ENCODE measurements at regions not wholly inside any gene's neighbourhood (a gene's known extent, or its start where the extent isn't known, plus 50 kb on each side); places are given as distances from the start of the nearest gene placed in this dataset.
A peak's percentile ranks its signal among the peaks of the same experiment; 100 is the strongest.

DNA sequence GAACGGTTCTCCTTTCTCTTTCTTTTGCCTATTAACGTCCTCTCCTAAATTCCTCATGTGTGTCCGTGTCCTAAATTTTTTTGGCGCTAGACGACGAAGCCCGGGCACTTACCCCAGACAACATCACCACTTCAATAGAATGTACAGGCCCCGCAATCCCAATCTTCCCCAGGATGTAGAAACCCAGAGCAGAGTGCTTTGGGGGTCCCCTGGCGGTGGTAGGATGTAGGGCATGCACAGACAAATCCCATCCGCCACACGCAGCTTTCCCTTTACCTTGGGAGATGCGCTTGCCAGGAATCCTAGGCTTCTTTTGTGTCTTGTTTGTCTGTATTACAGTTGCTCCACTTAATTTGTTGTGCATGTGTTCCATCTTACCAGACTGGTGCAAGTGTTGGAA lies 417.3 kb upstream of the ARID1B start:
- H3K4me3 ChIP-seq (ENCODE audit: low read length): no peak overlapping the region
- DNase-seq (ENCODE audit: low read depth, low spot score): peak; percentile 4

DNA sequence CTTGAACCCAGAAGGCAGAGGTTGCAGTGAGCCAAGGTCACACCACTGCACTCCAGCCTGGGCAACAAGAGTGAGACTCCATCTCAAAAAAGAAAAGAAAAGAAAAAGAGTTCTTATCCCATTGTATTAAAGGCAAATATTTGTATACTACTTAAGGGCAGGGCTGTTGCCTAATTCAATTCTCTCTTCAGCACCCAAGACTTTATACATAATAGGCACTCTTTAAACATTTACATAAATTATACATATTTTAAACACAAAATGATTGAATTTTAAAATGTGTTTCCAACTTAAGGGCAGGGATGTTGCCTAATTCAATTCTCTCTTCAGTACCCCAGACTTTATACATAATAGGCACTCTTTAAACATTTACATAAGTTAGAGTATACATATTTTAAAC lies 424.3 kb upstream of the ARID1B start:
- H3K4me3 ChIP-seq (ENCODE audit: low read length): no peak overlapping the region
- no peak for DNase-seq (ENCODE audit: low read depth, low spot score)

DNA sequence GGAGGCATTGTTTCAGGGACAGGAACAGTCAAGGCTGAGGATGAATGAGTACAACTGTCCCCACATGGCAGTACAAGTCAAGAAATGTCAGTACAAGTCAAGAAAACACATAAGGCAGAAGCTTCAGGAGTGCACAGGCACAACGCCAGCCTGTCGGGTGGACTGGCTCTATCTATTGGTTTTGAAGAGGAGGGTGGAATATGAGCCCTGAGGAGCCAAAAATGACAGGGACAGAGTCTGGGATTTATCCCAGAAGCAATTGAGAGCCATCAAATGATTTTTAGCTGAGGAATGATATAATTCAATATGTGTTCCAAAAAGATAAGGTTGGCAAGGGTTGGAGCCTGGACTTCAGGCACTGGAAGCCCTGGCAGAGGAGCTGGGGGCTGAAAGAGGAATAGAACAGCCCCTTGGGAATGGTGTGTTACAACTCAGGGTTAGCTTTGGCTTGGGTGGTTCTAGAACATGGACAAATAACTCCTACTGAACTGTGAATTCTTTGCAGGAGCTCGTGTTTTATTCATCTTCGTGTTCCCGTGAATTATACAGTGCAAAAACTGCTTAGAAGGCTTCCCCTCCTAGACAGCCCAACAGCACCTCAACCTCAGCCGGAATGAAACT lies 425.7 kb upstream of the ARID1B start:
- no peak for DNase-seq (ENCODE audit: low read depth, low spot score)
- no peak overlapping the region for H3K4me3 ChIP-seq (ENCODE audit: low read length)

DNA sequence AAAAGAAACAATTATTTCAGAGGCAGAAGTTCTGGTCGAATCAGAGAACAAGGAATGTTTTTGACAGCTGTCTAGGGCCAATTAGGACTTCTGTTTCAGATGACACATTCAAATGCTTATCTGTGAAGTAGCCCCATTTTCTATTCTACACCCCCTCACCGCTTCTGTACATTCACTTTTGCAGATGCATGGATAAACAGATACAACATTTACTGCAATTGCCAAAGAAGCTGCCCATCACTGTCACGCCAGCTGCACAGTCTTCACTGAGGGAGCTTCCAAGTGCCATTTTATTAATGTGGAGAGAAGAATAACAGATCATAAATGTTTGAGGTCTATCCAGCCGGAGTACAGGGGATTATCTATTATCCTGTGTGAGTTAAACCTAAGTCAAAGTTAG lies 426.8 kb upstream of the ARID1B start:
- no peak overlapping the region for H3K4me3 ChIP-seq (ENCODE audit: low read length)
- DNase-seq (ENCODE audit: low read depth, low spot score): no peak

DNA sequence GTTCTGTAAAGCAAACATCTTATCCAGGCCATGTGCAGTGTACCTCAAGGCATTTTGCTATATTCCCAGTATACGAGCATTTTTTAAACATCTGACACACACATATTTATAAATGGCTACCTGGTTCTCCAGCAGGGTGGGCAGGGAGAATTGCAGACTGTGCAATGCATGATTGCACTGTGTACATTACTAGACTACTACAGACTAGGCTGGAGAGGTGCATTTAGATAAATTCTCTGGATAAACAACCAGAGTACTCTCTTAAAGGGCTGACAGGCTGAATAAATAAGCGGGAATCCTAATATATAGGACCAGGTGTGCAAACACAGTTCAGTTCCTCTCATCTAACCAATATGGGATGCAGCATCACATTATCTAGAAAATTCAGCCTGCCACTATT lies 428.3 kb upstream of the ARID1B start:
- no peak for DNase-seq (ENCODE audit: low read depth, low spot score)

DNA sequence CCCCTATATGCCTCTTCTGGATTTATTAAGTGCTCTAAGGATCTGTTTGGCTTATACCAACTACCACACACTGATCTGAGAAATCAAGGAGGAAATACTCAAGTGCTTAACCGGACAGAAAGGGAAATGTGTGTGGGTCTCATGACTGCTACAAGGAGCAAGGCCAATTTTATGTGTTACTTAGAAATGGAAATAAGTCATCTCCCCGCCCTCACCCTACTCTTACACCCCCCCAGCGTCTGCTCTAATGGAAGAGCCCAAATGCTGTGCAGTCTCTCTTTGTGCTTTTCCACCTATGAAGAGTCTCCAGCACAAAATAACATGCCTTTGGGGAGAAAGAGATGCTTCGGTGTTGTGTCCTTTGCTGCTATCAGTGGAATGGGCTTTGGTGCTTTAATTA lies 428.8 kb upstream of the ARID1B start:
- no peak overlapping the region for H3K4me3 ChIP-seq (ENCODE audit: low read length)
- DNase-seq (ENCODE audit: low read depth, low spot score): no peak

More for the DNA sequence above, 428.3 kb upstream of the ARID1B start:
- H3K4me3 ChIP-seq (ENCODE audit: low read length): no peak overlapping the region

DNA sequence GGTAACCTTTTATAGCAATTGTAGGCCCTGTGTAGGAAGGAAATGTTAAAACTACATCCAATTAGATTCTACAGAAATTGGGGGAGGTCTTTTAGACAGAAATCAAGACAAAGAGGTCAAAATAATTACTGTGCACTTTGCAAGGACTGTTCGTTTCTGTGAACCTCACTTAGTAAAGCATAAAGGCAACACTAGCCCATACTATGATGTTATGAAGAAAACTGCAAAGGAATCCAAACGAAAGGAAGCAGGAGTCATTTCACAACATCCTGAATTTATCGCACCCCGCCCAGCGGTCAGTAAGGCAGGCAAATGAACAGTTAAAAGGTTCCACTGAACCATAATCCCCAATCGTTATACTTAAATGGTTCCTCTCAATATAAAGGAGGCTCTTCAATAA lies 429.5 kb upstream of the ARID1B start:
- no peak for DNase-seq (ENCODE audit: low read depth, low spot score)
- no peak overlapping the region for H3K4me3 ChIP-seq (ENCODE audit: low read length)

DNA sequence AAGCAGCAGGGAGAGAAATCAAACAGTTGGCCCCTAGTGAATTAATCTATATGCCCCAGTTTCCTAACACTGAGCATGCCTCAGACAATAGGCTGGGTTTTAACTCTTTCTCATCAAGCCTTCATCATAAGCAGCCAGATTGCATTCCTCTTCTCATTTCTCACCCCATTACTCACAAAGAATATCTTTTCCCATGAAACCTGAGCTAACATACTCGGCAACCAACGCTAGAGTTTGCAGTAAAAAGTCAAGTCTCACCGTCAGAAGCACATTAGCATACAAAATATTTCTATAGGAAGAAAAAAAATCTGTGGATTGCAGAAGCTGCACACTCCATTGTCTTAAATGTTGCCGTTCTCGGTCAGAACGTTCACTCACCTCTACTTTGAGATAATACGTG lies 429.9 kb upstream of the ARID1B start:
- no peak for DNase-seq (ENCODE audit: low read depth, low spot score)
- no peak overlapping the region for H3K4me3 ChIP-seq (ENCODE audit: low read length)

DNA sequence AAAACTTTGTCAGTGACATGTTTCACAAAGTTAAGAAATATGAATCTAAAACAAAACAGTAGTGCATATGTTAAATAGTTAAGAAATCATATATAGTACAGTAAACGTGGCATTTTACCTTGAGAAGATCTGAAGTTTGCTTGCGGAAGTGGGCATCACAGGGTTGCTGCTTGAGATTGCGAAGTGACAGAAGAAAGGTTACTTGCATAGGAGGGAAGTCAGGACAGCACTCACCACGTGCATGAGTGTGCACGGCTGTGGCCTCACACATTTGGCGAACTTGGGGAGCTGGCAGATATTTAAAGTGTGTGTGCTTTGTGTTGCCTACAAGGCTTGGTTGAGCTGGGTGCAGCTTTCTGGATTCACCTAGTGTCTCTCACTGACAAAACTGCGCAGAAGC lies 431.5 kb upstream of the ARID1B start:
- H3K4me3 ChIP-seq (ENCODE audit: low read length): no peak overlapping the region
- peak; percentile 20 for DNase-seq (ENCODE audit: low read depth, low spot score)

DNA sequence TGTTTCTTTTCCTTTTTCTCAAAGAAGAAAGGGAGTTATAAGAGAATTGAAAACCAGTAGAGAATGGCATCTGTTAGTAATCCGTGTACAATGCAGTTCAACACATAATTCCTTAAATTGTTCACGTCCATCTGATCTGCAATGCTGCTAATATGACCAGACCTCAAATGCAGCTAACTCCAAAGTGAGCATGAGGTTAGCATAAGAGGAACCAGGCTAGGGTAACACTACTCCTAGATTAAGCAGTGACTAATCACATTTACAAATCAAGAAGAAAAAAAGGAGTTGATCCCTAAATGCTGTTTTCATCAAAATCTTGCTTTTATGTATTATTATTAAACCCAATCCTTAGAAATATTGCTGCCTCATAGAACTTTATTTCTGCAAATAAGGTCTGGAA lies 432.7 kb upstream of the ARID1B start:
- DNase-seq (ENCODE audit: low read depth, low spot score): no peak
- H3K4me3 ChIP-seq (ENCODE audit: low read length): no peak overlapping the region

DNA sequence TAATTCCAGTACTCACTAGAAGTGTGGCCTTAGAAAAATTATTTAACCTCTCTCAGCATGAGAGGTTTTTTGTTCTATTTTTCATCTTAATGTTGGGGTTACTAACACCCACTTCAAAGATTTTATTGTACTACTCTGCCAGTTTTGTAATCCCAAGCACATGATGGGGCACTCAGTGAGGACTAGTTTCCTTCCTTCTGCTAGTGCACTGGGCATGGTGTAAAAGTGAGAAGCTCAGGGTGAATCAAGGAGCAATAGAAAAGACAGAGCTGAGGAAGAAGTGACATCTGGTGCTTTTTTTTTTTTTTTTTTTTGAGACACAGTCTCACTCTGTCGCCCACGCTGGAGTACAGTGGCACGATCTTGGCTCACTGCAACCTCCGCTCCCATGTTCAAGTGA lies 439.4 kb upstream of the ARID1B start:
- no peak overlapping the region for H3K4me3 ChIP-seq (ENCODE audit: low read length)
- no peak for DNase-seq (ENCODE audit: low read depth, low spot score)

DNA sequence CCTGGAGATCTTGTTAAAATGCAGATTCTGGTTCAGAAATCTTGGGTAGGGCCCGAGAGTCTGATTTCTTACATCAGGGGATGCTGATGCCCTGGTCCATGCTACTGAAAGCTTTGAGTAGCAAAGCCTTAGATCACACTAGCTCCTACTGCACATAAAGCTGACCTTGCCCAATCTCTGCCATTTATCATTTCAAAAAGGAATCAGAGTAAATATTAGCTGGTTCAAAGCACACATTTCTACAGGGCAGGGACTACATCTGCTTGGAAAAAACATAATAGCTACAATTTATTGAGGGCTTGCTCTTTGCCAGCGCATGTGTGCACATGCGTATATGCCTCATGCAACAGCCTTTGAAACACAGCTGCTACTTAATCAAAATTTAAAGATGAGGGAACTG lies 440.4 kb upstream of the ARID1B start:
- no peak for DNase-seq (ENCODE audit: low read depth, low spot score)
- no peak overlapping the region for H3K4me3 ChIP-seq (ENCODE audit: low read length)

DNA sequence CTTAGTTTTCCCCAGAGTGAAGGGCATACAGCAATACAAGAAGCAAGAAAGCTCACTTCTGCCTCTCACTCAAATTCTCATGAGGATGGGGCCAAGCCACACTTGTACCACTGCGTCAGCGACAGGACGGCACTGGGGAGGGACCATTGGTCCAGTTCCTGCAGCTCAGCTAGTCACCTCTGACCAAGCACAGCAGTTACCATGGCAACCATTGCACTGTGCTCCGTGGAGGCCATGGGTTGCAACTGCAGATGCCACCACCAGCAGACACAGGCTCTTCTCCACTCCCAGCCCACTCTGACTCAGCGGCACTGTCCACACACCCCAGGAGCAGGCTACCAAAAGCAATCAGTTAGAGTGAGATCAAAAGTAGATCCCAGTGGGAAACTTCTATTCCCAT lies 441.1 kb upstream of the ARID1B start:
- H3K4me3 ChIP-seq (ENCODE audit: low read length): no peak overlapping the region
- no peak for DNase-seq (ENCODE audit: low read depth, low spot score)

DNA sequence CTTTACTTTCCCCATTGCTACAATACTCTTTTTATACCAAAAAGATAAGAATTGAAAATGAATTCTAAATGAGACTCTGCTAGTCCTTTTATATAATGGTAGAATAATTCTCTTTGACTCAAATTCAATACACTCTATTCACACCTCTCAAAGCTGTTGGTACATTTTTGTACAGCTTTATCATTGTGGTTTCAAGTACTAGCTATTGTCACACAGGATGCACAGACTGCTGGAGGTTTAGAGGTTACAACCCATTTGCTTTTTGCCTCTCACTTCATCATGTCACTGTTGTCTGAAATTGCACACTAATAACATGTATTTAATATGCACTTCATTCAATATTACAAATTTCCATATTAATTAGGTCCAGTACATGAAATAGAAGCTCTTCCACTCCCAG lies 442.2 kb upstream of the ARID1B start:
- no peak overlapping the region for H3K4me3 ChIP-seq (ENCODE audit: low read length)
- DNase-seq (ENCODE audit: low read depth, low spot score): no peak

DNA sequence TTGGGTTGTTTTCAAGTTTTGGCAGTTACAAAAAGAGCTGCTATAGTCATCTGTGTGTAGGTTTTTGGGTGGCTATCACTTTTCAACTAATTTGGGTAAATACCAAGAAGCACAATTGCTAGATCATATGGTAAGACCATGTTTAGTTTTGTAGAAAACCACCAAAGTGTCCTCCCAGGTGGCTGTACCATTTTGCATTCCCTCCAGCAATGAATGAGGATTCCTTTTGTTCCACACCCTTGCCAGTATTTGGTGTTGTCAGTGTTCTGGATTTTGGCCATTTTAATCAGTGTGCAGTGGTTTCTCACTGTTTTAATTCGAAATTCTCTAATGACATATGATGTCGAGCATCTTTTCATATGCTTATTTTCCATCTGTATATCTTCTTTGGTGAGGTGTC lies 457.5 kb upstream of the ARID1B start:
- DNase-seq (ENCODE audit: low read depth, low spot score): no peak

DNA sequence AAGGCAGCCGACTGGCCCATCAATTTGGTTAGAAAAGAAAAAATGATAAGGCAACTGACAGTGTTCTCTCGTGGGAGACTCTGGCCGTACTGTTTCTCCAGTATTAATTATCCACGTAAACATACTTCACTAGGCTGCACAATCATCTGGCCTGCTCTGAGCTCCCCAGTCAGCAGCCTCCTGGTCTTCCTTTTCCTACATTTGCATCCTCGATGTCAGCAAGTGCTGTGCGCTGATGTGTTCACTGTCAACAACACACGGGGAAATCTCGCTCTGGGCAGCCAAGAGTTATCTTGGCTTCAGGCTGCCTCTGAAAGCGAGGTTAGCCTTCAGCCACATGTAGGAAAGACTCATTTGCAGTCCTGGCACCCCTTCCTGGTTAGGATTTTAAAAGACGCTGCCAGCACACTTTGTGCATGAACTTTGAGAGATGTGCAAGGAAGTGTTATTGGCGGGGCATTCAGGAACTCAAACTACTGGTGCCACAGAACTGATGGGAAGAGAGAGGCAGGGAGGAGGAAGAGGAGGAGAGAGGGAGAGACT lies 460.5 kb upstream of the ARID1B start:
- no peak overlapping the region for H3K4me3 ChIP-seq (ENCODE audit: low read length)
- DNase-seq (ENCODE audit: low read depth, low spot score): no peak

More for the DNA sequence above, 457.5 kb upstream of the ARID1B start:
- no peak overlapping the region for H3K4me3 ChIP-seq (ENCODE audit: low read length)

DNA sequence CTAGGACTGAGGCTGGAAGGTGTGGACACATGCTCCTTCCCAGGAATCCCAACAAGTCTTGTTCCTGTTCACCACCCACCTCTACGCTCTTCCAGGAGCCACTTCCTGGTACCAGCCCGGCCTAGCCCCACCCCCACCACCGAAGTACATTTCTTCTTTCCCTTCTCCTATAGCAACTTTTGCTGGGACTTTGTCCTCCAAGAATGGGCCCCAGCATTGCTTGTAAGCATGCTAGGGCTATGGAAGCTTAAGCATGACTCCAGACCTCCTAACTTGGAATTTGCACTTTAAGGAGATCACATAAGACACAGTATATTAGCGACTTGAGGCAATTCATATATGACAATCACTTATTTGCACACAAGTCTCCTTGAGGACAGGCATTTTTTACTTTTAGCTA lies 462.0 kb upstream of the ARID1B start:
- DNase-seq (ENCODE audit: low read depth, low spot score): no peak
- no peak overlapping the region for H3K4me3 ChIP-seq (ENCODE audit: low read length)

DNA sequence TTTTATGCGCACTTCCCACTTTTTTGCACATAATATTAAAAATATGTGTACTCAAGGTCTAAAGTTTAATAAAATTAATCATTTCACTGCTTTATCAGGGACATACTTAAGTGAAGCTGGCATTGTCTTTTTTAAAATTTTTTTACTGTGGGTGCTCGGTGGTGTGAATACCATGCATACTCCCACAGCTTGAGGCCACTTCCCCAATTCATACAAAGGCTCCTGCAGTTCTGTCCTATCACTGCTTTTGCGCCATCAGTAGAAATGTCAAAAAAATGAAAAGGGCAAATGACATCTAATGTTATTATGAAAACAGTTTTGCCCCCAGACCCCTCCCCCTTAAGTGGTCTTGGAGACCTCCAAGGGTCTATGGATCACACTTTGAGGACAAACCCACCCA lies 464.1 kb upstream of the ARID1B start:
- DNase-seq (ENCODE audit: low read depth, low spot score): no peak
- no peak overlapping the region for H3K4me3 ChIP-seq (ENCODE audit: low read length)

DNA sequence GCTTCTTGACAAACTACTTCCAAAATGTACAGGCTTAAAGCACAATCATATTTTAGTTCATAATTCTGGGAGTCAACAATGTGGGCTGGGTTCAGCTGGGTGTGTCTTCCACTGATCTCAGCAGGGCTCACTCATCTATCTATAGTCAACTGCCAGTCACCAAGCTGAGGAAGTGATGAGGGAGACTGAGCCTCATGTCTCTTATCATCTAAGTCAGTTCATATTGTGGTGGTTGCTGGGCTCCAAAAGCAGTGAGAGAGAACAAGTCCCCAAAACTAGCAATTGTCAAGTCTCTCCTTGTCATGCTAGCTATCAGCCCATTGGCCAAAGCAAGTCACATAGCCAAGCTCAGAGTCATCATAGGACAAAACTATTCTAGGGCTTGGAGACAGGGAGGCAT lies 465.9 kb upstream of the ARID1B start:
- DNase-seq (ENCODE audit: low read depth, low spot score): no peak

DNA sequence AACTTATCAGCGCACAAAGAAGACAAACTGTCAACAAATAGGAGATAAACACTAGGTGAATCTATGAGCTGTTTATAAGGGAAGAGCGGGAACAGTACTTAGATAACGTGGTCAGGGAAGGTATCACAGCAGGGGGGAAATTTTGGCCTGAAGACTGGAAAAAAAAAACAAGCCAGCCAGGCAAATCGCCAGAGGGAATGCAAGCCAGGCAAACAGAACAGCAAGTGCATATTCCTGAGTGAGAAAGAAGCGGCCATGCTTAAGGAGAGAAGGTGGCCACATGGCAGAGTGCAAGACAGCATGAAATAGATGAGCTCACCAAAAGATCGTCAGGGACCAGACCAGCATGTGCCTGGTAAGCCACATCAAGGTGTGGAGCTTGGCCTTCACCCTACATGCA lies 466.5 kb upstream of the ARID1B start:
- no peak overlapping the region for H3K4me3 ChIP-seq (ENCODE audit: low read length)
- no peak for DNase-seq (ENCODE audit: low read depth, low spot score)

More for the DNA sequence above, 465.9 kb upstream of the ARID1B start:
- no peak overlapping the region for H3K4me3 ChIP-seq (ENCODE audit: low read length)

DNA sequence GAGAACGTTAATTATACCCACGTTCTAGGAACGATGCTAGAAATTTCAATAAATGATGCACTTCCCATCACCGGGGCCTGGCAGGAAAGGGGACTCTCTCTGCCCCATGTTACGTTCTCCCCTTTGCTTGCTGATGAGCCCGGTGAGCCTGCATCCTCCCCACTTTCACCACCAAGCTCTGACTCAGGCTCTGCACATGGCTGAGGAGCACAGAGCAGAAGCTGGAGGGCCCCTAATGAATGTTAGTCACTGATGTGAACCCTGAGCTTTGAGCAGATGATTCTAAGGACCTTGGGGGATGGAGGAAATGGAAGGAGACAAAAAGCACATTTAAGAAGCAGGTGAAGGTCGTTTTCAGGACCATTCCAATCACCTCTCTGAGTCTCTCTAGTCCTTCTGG lies 468.2 kb upstream of the ARID1B start:
- no peak overlapping the region for H3K4me3 ChIP-seq (ENCODE audit: low read length)
- DNase-seq (ENCODE audit: low read depth, low spot score): no peak

DNA sequence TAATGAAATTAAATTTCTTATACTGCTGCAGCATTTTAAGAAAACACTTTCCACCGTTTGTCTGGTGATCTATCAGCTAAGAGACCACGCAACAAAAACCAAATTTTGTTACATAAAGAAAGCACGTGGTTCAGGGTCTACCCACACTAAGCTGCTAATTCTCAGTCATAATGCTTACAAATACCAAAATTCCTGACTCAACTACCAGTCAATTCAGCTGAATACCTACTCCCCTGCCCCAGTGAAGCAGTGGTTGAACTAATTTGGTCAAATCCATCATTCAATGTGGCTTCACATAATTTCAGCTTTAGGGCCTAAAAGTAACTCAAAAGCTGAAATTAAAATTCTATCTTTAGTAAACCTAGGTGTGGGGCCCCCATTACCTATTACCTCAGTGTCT lies 468.6 kb upstream of the ARID1B start:
- no peak for DNase-seq (ENCODE audit: low read depth, low spot score)
- H3K4me3 ChIP-seq (ENCODE audit: low read length): no peak overlapping the region

All from Jurkat, Clone E6-1 (cell line).